ENCODE measurements at regions not wholly inside any gene's neighbourhood (a gene's known extent, or its start where the extent isn't known, plus 50 kb on each side); places are given as distances from the start of the nearest gene placed in this dataset.

GRCh38 chr2:16176971-16177480, 236.7 kb downstream of the MYCN start:
- no peak for TF ChIP-seq ARNT (IDR thresholded peaks at IDR 0.05)
- no peak for TF ChIP-seq ELF4 (IDR thresholded peaks at IDR 0.05)
- no peak for TF ChIP-seq FOXM1 (IDR thresholded peaks at IDR 0.05; ENCODE audit: borderline replicate concordance)
- no peak for TF ChIP-seq BHLHE40 (IDR thresholded peaks at IDR 0.05; ENCODE audit: borderline replicate concordance)
- TF ChIP-seq TARDBP (IDR thresholded peaks at IDR 0.05), result no peak
- TF ChIP-seq SP1 (IDR thresholded peaks at IDR 0.05), result no peak
- TF ChIP-seq ZNF384 (IDR thresholded peaks at IDR 0.05), result no peak
- no peak for TF ChIP-seq LEF1 (IDR thresholded peaks at IDR 0.05; ENCODE audit: borderline replicate concordance)
- no peak for TF ChIP-seq FOXK2 (IDR thresholded peaks at IDR 0.05)
- no peak for TF ChIP-seq NFRKB (IDR thresholded peaks at IDR 0.05)
- TF ChIP-seq L3MBTL2 (conservative IDR thresholded peaks at IDR 0.05), result no peak
